K562 (cell line): ENCODE measurements at regions not wholly inside any gene's neighbourhood (a gene's known extent, or its start where the extent isn't known, plus 50 kb on each side); places are given as distances from the start of the nearest gene placed in this dataset.

Experiments
- ATAC-seq: fragments of 200-7000 bp; cut with Tn5 transposase; 3 replicates; pipeline ENCODE4 v1.9.1; 2020; ENCODE audit warnings: moderate library complexity
- BruUV-seq: library from RNA; stranded (reverse); fragments of 400-500 nt; replicated peaks from 2 replicates; lab custom pipeline; 2021; lab: Mats Ljungman, UMichigan
- CTCF ChIA-PET: fragments of 300-600 bp; formaldehyde crosslinking; extraction: SDS; loops from one replicate; lab custom pipeline; 2021; ENCODE audit warnings: low intra/inter-chr PET ratio; lab: Yijun Ruan, JAX
- POLR2A ChIA-PET: fragments of 300-600, 350-650 bp; sonication (Branson Sonifier 250); formaldehyde crosslinking; extraction: SDS; loops from one replicate; lab custom pipeline; 2021; ENCODE audit warnings: antibody characterized with exemption, inconsistent platforms; lab: Yijun Ruan, JAX
- DNase-seq, 4 experiments: peaks; one replicate each; pipeline versions ENCODE4 v3.0.0 to v3.0.0-alpha.2; 2011 to 2018; ENCODE audit warnings: low spot score in 3 of 4, mixed read lengths in 3 of 4; ENCODE audit errors: extremely low read depth in 1 of 4
- FAIRE-seq: peaks from 2 replicates; lab custom pipeline; 2011; peaks lifted over from hg19 to GRCh38; lab: Jason Lieb, UNC
- H2AFZ ChIP-seq: 2 replicates; pipeline ENCODE4 v1.6.0; 2011; ENCODE audit warnings: low read depth, low read length, control low read depth, inconsistent platforms
- H3K27ac ChIP-seq: fragments of 200-600 bp; 3 replicates; pipeline ENCODE4 v1.8.0; 2011; ENCODE audit warnings: low read depth, mild to moderate bottlenecking, control low read depth, inconsistent platforms, low read length, moderate library complexity, mixed read lengths; ENCODE audit errors: extremely low read depth
- H3K27me3 ChIP-seq, 2 experiments: fragments of 300-600 bp in 1 of 2; 2 replicates in 1 of 2; 3 replicates in 1 of 2; pipeline versions ENCODE4 v1.6.0 to v1.8.0; 2011; ENCODE audit warnings: inconsistent platforms in 2 of 2, low read length in 2 of 2, mild to moderate bottlenecking in 1 of 2, mixed read lengths in 1 of 2, moderate library complexity in 1 of 2; ENCODE audit not compliant: control insufficient read depth in 2 of 2, insufficient read depth in 2 of 2
- H3K36me3 ChIP-seq: fragments of 300-600 bp; 3 replicates; pipeline ENCODE4 v1.8.0; 2011; ENCODE audit warnings: mild to moderate bottlenecking, low read length, inconsistent platforms; ENCODE audit not compliant: control insufficient read depth, insufficient read depth
- H3K4me1 ChIP-seq, 2 experiments: fragments of 200-600 bp in 1 of 2; replicated peaks in 1 of 2; 2 replicates in 1 of 2; 3 replicates in 1 of 2; pipeline versions ENCODE4 v1.5.1 to v1.8.0; 2011; ENCODE audit warnings: inconsistent platforms in 2 of 2, low read length in 2 of 2, mild to moderate bottlenecking in 1 of 2, mixed read lengths in 1 of 2, moderate library complexity in 1 of 2; ENCODE audit not compliant: control insufficient read depth in 2 of 2, insufficient read depth in 2 of 2
- H3K4me2 ChIP-seq: 2 replicates; pipeline ENCODE4 v1.6.1; 2011; ENCODE audit warnings: low read length, control low read depth, inconsistent platforms, mixed read lengths; ENCODE audit not compliant: insufficient read depth
- H3K4me3 ChIP-seq: fragments of 200-600 bp; sonication (generic), shearing (Covaris generic); 2 replicates; pipeline ENCODE4 v1.5.1; 2016; ENCODE audit warnings: control low read depth, inconsistent platforms
- H3K79me2 ChIP-seq: fragments of 200-600 bp; 3 replicates; pipeline ENCODE4 v1.8.0; 2011; ENCODE audit warnings: low read length, inconsistent platforms; ENCODE audit not compliant: control insufficient read depth, insufficient read depth
- H3K9ac ChIP-seq, 2 experiments: 2 replicates each; pipeline versions ENCODE4 v1.6.0 to v1.6.1; 2011; ENCODE audit warnings: low read depth in 2 of 2, low read length in 2 of 2, control low read depth in 1 of 2, inconsistent platforms in 1 of 2, mild to moderate bottlenecking in 1 of 2, mixed read lengths in 1 of 2; ENCODE audit not compliant: insufficient read depth in 1 of 2
- H3K9me1 ChIP-seq: one replicate; pipeline ENCODE4 v1.6.0; 2011; ENCODE audit warnings: inconsistent platforms, mild to moderate bottlenecking, low read length, moderate library complexity; ENCODE audit not compliant: control insufficient read depth, insufficient read depth
- H3K9me3 ChIP-seq: replicated peaks from 2 replicates; pipeline ENCODE4 v1.5.1; 2011; ENCODE audit warnings: low read depth, low read length, inconsistent platforms; ENCODE audit not compliant: control insufficient read depth, insufficient read depth
- H4K20me1 ChIP-seq: replicated peaks from 2 replicates; pipeline ENCODE4 v1.6.1; 2011; ENCODE audit warnings: low read length, inconsistent platforms, mixed read lengths; ENCODE audit not compliant: control insufficient read depth, insufficient read depth
- AFF1 ChIP-seq, 2 experiments: fragments of 450-650 bp; IDR thresholded peaks; 2 replicates each; pipeline ENCODE4 v1.6.1; 2018; ENCODE audit warnings: mild to moderate bottlenecking in 2 of 2, low read depth in 1 of 2; ENCODE audit not compliant: partially characterized antibody in 2 of 2
- ARID3B ChIP-seq: fragments of 250-450 bp; sonication (Bioruptor Pico); IDR thresholded peaks from 2 replicates; pipeline ENCODE4 v1.4.0; 2020; ENCODE audit warnings: borderline replicate concordance
- ASH1L ChIP-seq: fragments of 450-650 bp; IDR thresholded peaks from 2 replicates; pipeline ENCODE4 v1.6.1; 2018; ENCODE audit warnings: borderline replicate concordance, mild to moderate bottlenecking, low read depth; ENCODE audit not compliant: partially characterized antibody
- BACH1 ChIP-seq: fragments of 200-800 bp; sonication (Bioruptor generic); IDR thresholded peaks from 2 replicates; pipeline ENCODE4 v1.6.1; 2016; ENCODE audit warnings: missing genetic modification characterization, missing compliant biosample characterization
- LARP7 ChIP-seq: fragments of 450-650 bp; IDR thresholded peaks from 2 replicates; pipeline ENCODE4 v1.6.1; 2016
- RBFOX2 ChIP-seq: fragments of 200-400 bp; formaldehyde crosslinking; IDR thresholded peaks from 2 replicates; pipeline ENCODE4 v1.6.1; 2017; ENCODE audit warnings: low read depth, mild to moderate bottlenecking, low read length, moderate library complexity
- STAT5B ChIP-seq: fragments of 250-450 bp; sonication (Bioruptor Pico); IDR thresholded peaks from 2 replicates; pipeline ENCODE4 v1.8.0; 2021; ENCODE audit warnings: mild to moderate bottlenecking, inconsistent platforms
- YY1 ChIP-seq, 3 experiments: IDR thresholded peaks; 2 replicates each; pipeline ENCODE4 v1.6.1; 2011; ENCODE audit warnings: low read length in 2 of 3, mild to moderate bottlenecking in 2 of 3, moderate library complexity in 2 of 3, borderline replicate concordance in 1 of 3, control low read depth in 1 of 3, low read depth in 1 of 3; ENCODE audit not compliant: insufficient read depth in 3 of 3, insufficient replicate concordance in 2 of 3, control insufficient read depth in 1 of 3, insufficient read length in 1 of 3; ENCODE audit errors: extremely low read depth in 1 of 3
- ZNF175 ChIP-seq: fragments of 200-800 bp; sonication (Bioruptor generic); IDR thresholded peaks from 2 replicates; pipeline ENCODE4 v1.6.1; 2016; ENCODE audit warnings: low read depth, mild to moderate bottlenecking, missing genetic modification characterization, missing compliant biosample characterization
- ZNF740 ChIP-seq, 3 experiments: fragments of 200-800 bp in 1 of 3; sonication (Bioruptor generic) in 1 of 3; sonication (generic) in 1 of 3; formaldehyde crosslinking in 1 of 3; IDR thresholded peaks; 2 replicates each; pipeline versions ENCODE4 v1.6.1 to v1.8.0; 2016 to 2022; ENCODE audit warnings: mild to moderate bottlenecking in 2 of 3, missing compliant biosample characterization in 2 of 3, missing genetic modification characterization in 2 of 3, missing genetic modification reagents in 1 of 3
- ZNF780A ChIP-seq: fragments of 250-450 bp; sonication (Bioruptor Pico); IDR thresholded peaks from 2 replicates; pipeline ENCODE4 v1.5.0; 2021; ENCODE audit warnings: mild to moderate bottlenecking
- WGBS: fragments of 100-300 bp; shearing (Covaris generic); methylation state at CpG from one replicate; pipeline ENCODE4 v1.1.6; 2016; ENCODE audit warnings: low coverage, mixed read lengths; ENCODE audit not compliant: insufficient coverage; ENCODE audit errors: missing lambda C conversion rate; 5-methylcytosine and 5-hydroxymethylcytosine counted together
- in situ Hi-C: fragments of 300-500 bp; cut with MboI; formaldehyde crosslinking; loops from 4 replicates; pipeline ENCODE4 v1.15.0; 2018; ENCODE audit warnings: inconsistent platforms, mixed read lengths
- intact Hi-C: fragments of 100-400 bp; cut with micrococcal nuclease; formaldehyde crosslinking; loops from 2 replicates; pipeline ENCODE4 v1.14.2; 2022

- TF ChIP-seq BACH1 (tag) (0 out of 2 replicates have a peak, but pooled peaks have one; percentile 7), YY1 (IDR thresholded peaks at IDR 0.05; ENCODE audit: borderline replicate concordance in 1 of 3, control insufficient read depth in 1 of 3, extremely low read depth in 1 of 3, insufficient read depth in 3 of 3, insufficient read length in 1 of 3, insufficient replicate concordance in 2 of 3, low read depth in 1 of 3, low read length in 2 of 3) (peak in 1 of 3 experiments; percentile 52), ZNF740 (CRISPR knock-in tag; IDR thresholded peaks at IDR 0.05) (0 out of 2 replicates have a peak, but pooled peaks have one; percentile 14), ZNF740 (tag; IDR thresholded peaks at IDR 0.05) (no peak), RBFOX2 (no peak)
Measured at GRCh38 chr1:55276671-55277376, 61.7 kb upstream of the USP24 start (continued).

GRCh38 chr1:55275941-55276341 lies 60.8 kb upstream of the USP24 start:
- H2AFZ ChIP-seq, result peak overlapping the region; percentile 96
- H3K9ac ChIP-seq, result peak overlapping the region in 1 of 2 experiments; percentile 35; a peak in 1 of 4 replicates
- no peaks in the 10 kb centered on the region for H4K20me1 ChIP-seq
- ChIA-PET CTCF (interaction anchor here (3.2 kb wide), 1 partner anchor 135 kb away, joined by 44 read pairs; no protein-coding TSS in a partner anchor), POLR2A (interaction anchor here (1.2 kb wide), 1 partner anchor 132 kb away, joined by 3 read pairs; no protein-coding TSS in a partner anchor)
- DNase-seq (peak; percentile 46 to 76 (median 60)), FAIRE-seq (peak; percentile 85), ATAC-seq (peak; percentile 66)
- H3K4me1 ChIP-seq, result peaks cover 19 to 33% of the 10 kb centered on the region in 2 experiments
- no TSS peak for BruUV-seq
- H3K36me3 ChIP-seq, result no peaks in the 10 kb centered on the region
- in situ Hi-C loops, result loop anchor here (5.0 kb wide), 1 partner anchor 134 kb away; no protein-coding TSS in a partner anchor
- H3K9me1 ChIP-seq, result no peaks in the 10 kb centered on the region
- no peaks in the 10 kb centered on the region for H3K9me3 ChIP-seq
- 0% methylated on average over 1 of the region's 1 CpG for WGBS
- no peaks in the 10 kb centered on the region for H3K79me2 ChIP-seq
- H3K27me3 ChIP-seq, result no peaks in the 10 kb centered on the region
- H3K4me2 ChIP-seq, result no peak overlapping the region
- no peak overlapping the region for H3K4me3 ChIP-seq
- intact Hi-C loops, result loop anchor here (2.0 kb wide), 1 partner anchor 63 kb away; no protein-coding TSS in a partner anchor
- H3K27ac ChIP-seq, result peak overlapping the region; percentile 79; the same call in 2 of the 3 replicates
- TF ChIP-seq ZNF780A (CRISPR knock-in tag) (no peak), ZNF175 (no peak), ARID3B (CRISPR knock-in tag) (no peak), LARP7 (no peak), STAT5B (CRISPR knock-in tag) (no peak), ASH1L (no peak), AFF1 (IDR thresholded peaks at IDR 0.05; ENCODE audit: low read depth in 1 of 2, partially characterized antibody in 2 of 2) (no peak)
